IMR-90 (cell line): ENCODE measurements at regions not wholly inside any gene's neighbourhood (a gene's known extent, or its start where the extent isn't known, plus 50 kb on each side); places are given as distances from the start of the nearest gene placed in this dataset.

Experiments used
- ATAC-seq: fragments of 200-7000 bp; cut with Tn5 transposase; 2 replicates; pipeline ENCODE4 v1.9.1; 2020; ENCODE audit warnings: low read depth, mild to moderate bottlenecking, moderate library complexity
- BruUV-seq: library from RNA; stranded (reverse); fragments of 400-500 nt; replicated peaks from 2 replicates; lab custom pipeline; 2021; lab: Mats Ljungman, UMichigan
- CTCF ChIA-PET: fragments of 300-600 bp; formaldehyde crosslinking; extraction: SDS; loops from one replicate; lab custom pipeline; 2021; ENCODE audit warnings: antibody characterized with exemption; lab: Yijun Ruan, JAX
- POLR2A ChIA-PET: fragments of 300-600 bp; sonication (Branson Sonifier 250); formaldehyde crosslinking; loops from one replicate; lab custom pipeline; 2022; ENCODE audit warnings: antibody characterized with exemption; ENCODE audit not compliant: unreplicated experiment; lab: Charles Lee
- DNase-seq: peaks from one replicate; pipeline ENCODE4 v3.0.0; 2013
- H2AFZ ChIP-seq: replicated peaks from 2 replicates; pipeline ENCODE3; 2013; ENCODE audit warnings: low read length, mild to moderate bottlenecking; ENCODE audit not compliant: poor library complexity
- H2AK5ac ChIP-seq: 2 replicates; pipeline ENCODE4 v1.6.1; 2013; ENCODE audit warnings: low read depth, low read length, inconsistent platforms
- H2AK9ac ChIP-seq: replicated peaks from 2 replicates; pipeline ENCODE3; 2013; ENCODE audit warnings: mild to moderate bottlenecking, low read depth, low read length, moderate library complexity; ENCODE audit not compliant: poor library complexity
- H2BK120ac ChIP-seq: 2 replicates; pipeline ENCODE4 v1.6.1; 2013; ENCODE audit warnings: low read depth, low read length, inconsistent platforms
- H2BK15ac ChIP-seq: 3 replicates; pipeline ENCODE4 v1.6.1; 2013; ENCODE audit warnings: low read depth, low read length, inconsistent platforms
- H2BK20ac ChIP-seq: 2 replicates; pipeline ENCODE4 v1.6.1; 2013; ENCODE audit warnings: low read depth, mild to moderate bottlenecking, inconsistent platforms, low read length, moderate library complexity
- H2BK5ac ChIP-seq: 2 replicates; pipeline ENCODE4 v1.6.1; 2013; ENCODE audit warnings: mild to moderate bottlenecking, low read depth, low read length, inconsistent platforms; ENCODE audit not compliant: poor library complexity, severe bottlenecking
- H3K14ac ChIP-seq: replicated peaks from 2 replicates; pipeline ENCODE4 v1.6.1; 2013; ENCODE audit warnings: low read depth, low read length, inconsistent platforms
- H3K18ac ChIP-seq: 2 replicates; pipeline ENCODE4 v1.6.1; 2013; ENCODE audit warnings: low read depth, low read length, control low read depth
- H3K23ac ChIP-seq: 2 replicates; pipeline ENCODE4 v1.6.1; 2013; ENCODE audit warnings: low read depth, low read length, inconsistent platforms
- H3K27ac ChIP-seq: 2 replicates; pipeline ENCODE4 v1.5.1; 2013; ENCODE audit warnings: mild to moderate bottlenecking, control low read depth, low read length; ENCODE audit not compliant: insufficient read depth
- H3K27me3 ChIP-seq: 2 replicates; pipeline ENCODE4 v1.6.1; 2013; ENCODE audit warnings: low read length; ENCODE audit not compliant: control insufficient read depth, insufficient read depth
- H3K36me3 ChIP-seq: 2 replicates; pipeline ENCODE4 v1.6.1; 2013; ENCODE audit warnings: low read length, mixed read lengths; ENCODE audit not compliant: control insufficient read depth, insufficient read depth
- H3K4ac ChIP-seq: 2 replicates; pipeline ENCODE4 v1.6.1; 2013; ENCODE audit warnings: low read depth, low read length, inconsistent platforms
- H3K4me1 ChIP-seq: 2 replicates; pipeline ENCODE4 v1.6.1; 2013; ENCODE audit warnings: low read length, mixed read lengths; ENCODE audit not compliant: control insufficient read depth, insufficient read depth
- H3K4me2 ChIP-seq: 2 replicates; pipeline ENCODE4 v1.6.1; 2013; ENCODE audit warnings: low read depth, mild to moderate bottlenecking, control low read depth, low read length, moderate library complexity
- H3K4me3 ChIP-seq: 2 replicates; pipeline ENCODE4 v1.5.1; 2013; ENCODE audit warnings: low read depth, mild to moderate bottlenecking, control low read depth, low read length, moderate library complexity; ENCODE audit not compliant: insufficient read depth
- H3K56ac ChIP-seq: 2 replicates; pipeline ENCODE4 v1.6.1; 2013; ENCODE audit warnings: low read length, inconsistent platforms; ENCODE audit not compliant: insufficient read depth; ENCODE audit errors: extremely low read depth
- H3K79me1 ChIP-seq, 2 experiments: 2 replicates each; pipeline ENCODE4 v1.6.1; 2013; ENCODE audit warnings: low read length in 2 of 2, inconsistent platforms in 1 of 2, low read depth in 1 of 2
- H3K9ac ChIP-seq: 2 replicates; pipeline ENCODE4 v1.6.1; 2013; ENCODE audit warnings: low read depth, low read length, control low read depth
- H3K9me1 ChIP-seq: 2 replicates; pipeline ENCODE4 v1.6.1; 2013; ENCODE audit warnings: low read length, inconsistent platforms; ENCODE audit not compliant: insufficient read depth
- H3K9me3 ChIP-seq: 2 replicates; pipeline ENCODE4 v1.6.1; 2013; ENCODE audit warnings: low read length; ENCODE audit not compliant: control insufficient read depth, insufficient read depth
- H4K20me1 ChIP-seq: 2 replicates; pipeline ENCODE4 v1.6.1; 2013; ENCODE audit warnings: low read length, inconsistent platforms; ENCODE audit not compliant: insufficient read depth
- H4K5ac ChIP-seq: 2 replicates; pipeline ENCODE4 v1.6.1; 2013; ENCODE audit warnings: mild to moderate bottlenecking, low read depth, low read length, control low read depth
- H4K8ac ChIP-seq, 2 experiments: 2 replicates each; pipeline ENCODE4 v1.6.1; 2013; ENCODE audit warnings: low read depth in 2 of 2, low read length in 2 of 2, control low read depth in 1 of 2, inconsistent platforms in 1 of 2
- H4K91ac ChIP-seq: 2 replicates; pipeline ENCODE4 v1.6.1; 2013; ENCODE audit warnings: low read depth, low read length, inconsistent platforms; ENCODE audit not compliant: insufficient read depth
- BHLHE40 ChIP-seq: fragments of 150-350 bp; IDR thresholded peaks from 2 replicates; pipeline ENCODE4 v1.6.1; 2016; ENCODE audit warnings: mild to moderate bottlenecking, low read depth, low read length
- CEBPB ChIP-seq: IDR thresholded peaks from 2 replicates; pipeline ENCODE4 v1.6.1; 2012; ENCODE audit warnings: low read depth, low read length, improper control_type of control experiment
- CHD1 ChIP-seq: IDR thresholded peaks from 2 replicates; pipeline ENCODE4 v1.6.1; 2012; ENCODE audit warnings: low read depth, low read length, improper control_type of control experiment
- FOS ChIP-seq: fragments of 150-350 bp; IDR thresholded peaks from 2 replicates; pipeline ENCODE4 v1.6.1; 2016; ENCODE audit warnings: low read depth, low read length
- MAFK ChIP-seq: IDR thresholded peaks from 2 replicates; pipeline ENCODE4 v1.6.1; 2012; ENCODE audit warnings: low read depth, low read length, improper control_type of control experiment
- MAZ ChIP-seq: IDR thresholded peaks from 2 replicates; pipeline ENCODE4 v1.6.1; 2012; ENCODE audit warnings: low read depth, mild to moderate bottlenecking, low read length, improper control_type of control experiment, moderate library complexity, borderline replicate concordance
- MXI1 ChIP-seq: IDR thresholded peaks from 2 replicates; pipeline ENCODE4 v1.6.1; 2012; ENCODE audit warnings: low read depth, mild to moderate bottlenecking, low read length, moderate library complexity, borderline replicate concordance
- NFE2L2 ChIP-seq: fragments of 150-350 bp; IDR thresholded peaks from 2 replicates; pipeline ENCODE4 v1.6.1; 2016; ENCODE audit warnings: low read depth, mild to moderate bottlenecking, low read length
- POLR2A ChIP-seq: IDR thresholded peaks from 2 replicates; pipeline ENCODE4 v1.6.1; 2012; ENCODE audit warnings: mild to moderate bottlenecking, low read depth, low read length
- RAD21 ChIP-seq: IDR thresholded peaks from 2 replicates; pipeline ENCODE4 v1.6.1; 2012; ENCODE audit warnings: low read length, improper control_type of control experiment
- RCOR1 ChIP-seq: IDR thresholded peaks from 2 replicates; pipeline ENCODE4 v1.6.1; 2012; ENCODE audit warnings: mild to moderate bottlenecking, low read length, improper control_type of control experiment; ENCODE audit not compliant: insufficient replicate concordance
- RFX5 ChIP-seq: IDR thresholded peaks from 2 replicates; pipeline ENCODE4 v1.8.0; 2012; ENCODE audit warnings: low read depth, mild to moderate bottlenecking, low read length, moderate library complexity
- SMC3 ChIP-seq: fragments of 150-350 bp; IDR thresholded peaks from 2 replicates; pipeline ENCODE4 v1.6.1; 2016; ENCODE audit warnings: low read depth, mild to moderate bottlenecking, antibody characterized with exemption, low read length, moderate library complexity
- WGBS, 2 experiments: methylation state at CpG; one replicate each; pipeline versions ENCODE4 v1.1.5 to v1.1.7; 2013; ENCODE audit warnings: missing lambda C conversion rate in 2 of 2; ENCODE audit not compliant: insufficient read length in 1 of 2; ENCODE audit errors: extremely low coverage in 2 of 2; 5-methylcytosine and 5-hydroxymethylcytosine counted together
- dilution Hi-C: fragments of 300-500 bp; cut with HindIII; formaldehyde crosslinking; loops from one replicate; pipeline ENCODE4 v1.14.3; 2018; ENCODE audit warnings: low sequenced_read_pairs; ENCODE audit not compliant: unreplicated experiment
- in situ Hi-C: fragments of 300-500 bp; cut with MboI; formaldehyde crosslinking; loops from 3 replicates; pipeline ENCODE4 v1.14.3; 2019; ENCODE audit warnings: low sequenced_read_pairs, inconsistent platforms, mixed read lengths
- intact Hi-C: fragments of 100-400 bp; cut with micrococcal nuclease; formaldehyde crosslinking; loops from 2 replicates; pipeline ENCODE4 v1.10.0; 2022
- TF ChIP-seq, protein P1 (sequence below): fragments of 150-350 bp; IDR thresholded peaks from 2 replicates; pipeline ENCODE4 v1.6.1; 2017; ENCODE audit warnings: mild to moderate bottlenecking, antibody characterized with exemption, low read length, low read depth
- TF ChIP-seq, protein P2 (sequence below): conservative IDR thresholded peaks from 2 replicates; pipeline ENCODE4 v1.5.1; 2012; ENCODE audit warnings: mild to moderate bottlenecking, low read depth, low read length, improper control_type of control experiment
- TF ChIP-seq, protein P3 (sequence below): fragments of 150-350 bp; IDR thresholded peaks from 2 replicates; pipeline ENCODE4 v1.6.1; 2016; ENCODE audit warnings: low read depth, mild to moderate bottlenecking, low read length, moderate library complexity, borderline replicate concordance

DNA sequence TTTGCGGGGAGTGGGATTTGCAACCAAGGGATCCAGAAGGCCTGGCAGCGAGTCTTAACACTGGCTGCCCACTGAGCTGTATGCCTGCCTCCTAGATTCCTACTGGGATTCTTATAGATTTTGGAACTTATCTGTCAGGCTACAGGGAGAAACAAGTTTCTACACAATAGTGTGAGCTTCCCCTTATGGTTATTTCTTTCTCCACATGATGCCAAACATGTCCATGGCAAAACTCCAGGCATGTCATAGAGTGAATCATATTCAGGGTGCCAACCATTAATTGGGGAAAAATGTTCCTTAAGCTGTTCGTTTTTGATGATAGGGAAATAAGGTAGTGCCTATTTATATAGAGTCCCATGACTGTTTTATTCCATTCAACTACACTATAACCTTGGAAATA, 1185.2 kb upstream of the CELF4 start:
- H2BK120ac ChIP-seq: no peak overlapping the region
- H4K91ac ChIP-seq: no peak overlapping the region
- H3K9me3 ChIP-seq: no peaks in the 10 kb centered on the region; the same call in 1 of the 2 replicates
- no peak overlapping the region for H2BK15ac ChIP-seq
- no peak overlapping the region for H3K56ac ChIP-seq
- no peaks in the 10 kb centered on the region for H3K4me1 ChIP-seq
- in situ Hi-C loops (no loop called here), dilution Hi-C loops (no loop called here), intact Hi-C loops (no loop called here)
- no peak overlapping the region for H3K9ac ChIP-seq
- DNase-seq (no peak), ATAC-seq (no peak)
- TF ChIP-seq CHD1: no peak
- TF ChIP-seq SMC3: no peak
- no peak for TF ChIP-seq MAZ
- TF ChIP-seq FOS: no peak
- no peak for TF ChIP-seq RAD21
- TF ChIP-seq BHLHE40: no peak
- TF ChIP-seq NFE2L2: no peak
- TF ChIP-seq MAFK: no peak
- no peak for TF ChIP-seq RFX5
- no peak for TF ChIP-seq MXI1
- no peak for TF ChIP-seq RCOR1
- no peak for TF ChIP-seq POLR2A
- TF ChIP-seq, protein P1, sequence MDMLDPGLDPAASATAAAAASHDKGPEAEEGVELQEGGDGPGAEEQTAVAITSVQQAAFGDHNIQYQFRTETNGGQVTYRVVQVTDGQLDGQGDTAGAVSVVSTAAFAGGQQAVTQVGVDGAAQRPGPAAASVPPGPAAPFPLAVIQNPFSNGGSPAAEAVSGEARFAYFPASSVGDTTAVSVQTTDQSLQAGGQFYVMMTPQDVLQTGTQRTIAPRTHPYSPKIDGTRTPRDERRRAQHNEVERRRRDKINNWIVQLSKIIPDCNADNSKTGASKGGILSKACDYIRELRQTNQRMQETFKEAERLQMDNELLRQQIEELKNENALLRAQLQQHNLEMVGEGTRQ: no peak
- TF ChIP-seq CEBPB: no peak
- TF ChIP-seq, protein P2, sequence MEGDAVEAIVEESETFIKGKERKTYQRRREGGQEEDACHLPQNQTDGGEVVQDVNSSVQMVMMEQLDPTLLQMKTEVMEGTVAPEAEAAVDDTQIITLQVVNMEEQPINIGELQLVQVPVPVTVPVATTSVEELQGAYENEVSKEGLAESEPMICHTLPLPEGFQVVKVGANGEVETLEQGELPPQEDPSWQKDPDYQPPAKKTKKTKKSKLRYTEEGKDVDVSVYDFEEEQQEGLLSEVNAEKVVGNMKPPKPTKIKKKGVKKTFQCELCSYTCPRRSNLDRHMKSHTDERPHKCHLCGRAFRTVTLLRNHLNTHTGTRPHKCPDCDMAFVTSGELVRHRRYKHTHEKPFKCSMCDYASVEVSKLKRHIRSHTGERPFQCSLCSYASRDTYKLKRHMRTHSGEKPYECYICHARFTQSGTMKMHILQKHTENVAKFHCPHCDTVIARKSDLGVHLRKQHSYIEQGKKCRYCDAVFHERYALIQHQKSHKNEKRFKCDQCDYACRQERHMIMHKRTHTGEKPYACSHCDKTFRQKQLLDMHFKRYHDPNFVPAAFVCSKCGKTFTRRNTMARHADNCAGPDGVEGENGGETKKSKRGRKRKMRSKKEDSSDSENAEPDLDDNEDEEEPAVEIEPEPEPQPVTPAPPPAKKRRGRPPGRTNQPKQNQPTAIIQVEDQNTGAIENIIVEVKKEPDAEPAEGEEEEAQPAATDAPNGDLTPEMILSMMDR: no peak
- TF ChIP-seq, protein P3, sequence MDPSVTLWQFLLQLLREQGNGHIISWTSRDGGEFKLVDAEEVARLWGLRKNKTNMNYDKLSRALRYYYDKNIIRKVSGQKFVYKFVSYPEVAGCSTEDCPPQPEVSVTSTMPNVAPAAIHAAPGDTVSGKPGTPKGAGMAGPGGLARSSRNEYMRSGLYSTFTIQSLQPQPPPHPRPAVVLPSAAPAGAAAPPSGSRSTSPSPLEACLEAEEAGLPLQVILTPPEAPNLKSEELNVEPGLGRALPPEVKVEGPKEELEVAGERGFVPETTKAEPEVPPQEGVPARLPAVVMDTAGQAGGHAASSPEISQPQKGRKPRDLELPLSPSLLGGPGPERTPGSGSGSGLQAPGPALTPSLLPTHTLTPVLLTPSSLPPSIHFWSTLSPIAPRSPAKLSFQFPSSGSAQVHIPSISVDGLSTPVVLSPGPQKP: no peak
- H3K4me2 ChIP-seq: no peak overlapping the region
- no peak overlapping the region for H3K27ac ChIP-seq
- no peak overlapping the region for H2AK5ac ChIP-seq
- no peaks in the 10 kb centered on the region for H3K9me1 ChIP-seq
- H3K27me3 ChIP-seq: no peaks in the 10 kb centered on the region
- POLR2A ChIA-PET: no interaction called here
- H3K23ac ChIP-seq: no peak overlapping the region
- H2AFZ ChIP-seq: no peak overlapping the region
- H3K4ac ChIP-seq: no peak overlapping the region
- no peak overlapping the region for H2BK5ac ChIP-seq
- no peak overlapping the region for H2BK20ac ChIP-seq
- no TSS peak for BruUV-seq
- CTCF ChIA-PET: no interaction called here
- no peak overlapping the region for H4K8ac ChIP-seq
- no peak overlapping the region for H4K5ac ChIP-seq
- no peaks in the 10 kb centered on the region for H3K36me3 ChIP-seq
- no peaks in the 10 kb centered on the region for H3K79me1 ChIP-seq
- no peak overlapping the region for H3K18ac ChIP-seq
- H4K20me1 ChIP-seq: no peaks in the 10 kb centered on the region
- no peak overlapping the region for H2AK9ac ChIP-seq
- H3K14ac ChIP-seq: no peak overlapping the region
- H3K4me3 ChIP-seq: no peak overlapping the region
- no CpG with 5 or more reads among the region's 3 CpGs for WGBS, 2 experiments
